Inflammatory macrophage treated with lipopolysaccharide for 1 hour (primary cell): ENCODE measurements at regions not wholly inside any gene's neighbourhood (a gene's known extent, or its start where the extent isn't known, plus 50 kb on each side); places are given as distances from the start of the nearest gene placed in this dataset.
A peak's percentile ranks its signal among the peaks of the same experiment; 100 is the strongest.

Experiments
- DNase-seq, 2 donors: peaks; one replicate each; pipeline ENCODE4 v3.0.0-alpha.2; 2020 to 2022

GRCh38 chr15:67892559-67893377 lies 52.9 kb upstream of the RNU6-1 start:
- DNase-seq = no peak

GRCh38 chr15:67895237-67895636 lies 55.4 kb upstream of the RNU6-1 start:
- DNase-seq = no peak

DNA sequence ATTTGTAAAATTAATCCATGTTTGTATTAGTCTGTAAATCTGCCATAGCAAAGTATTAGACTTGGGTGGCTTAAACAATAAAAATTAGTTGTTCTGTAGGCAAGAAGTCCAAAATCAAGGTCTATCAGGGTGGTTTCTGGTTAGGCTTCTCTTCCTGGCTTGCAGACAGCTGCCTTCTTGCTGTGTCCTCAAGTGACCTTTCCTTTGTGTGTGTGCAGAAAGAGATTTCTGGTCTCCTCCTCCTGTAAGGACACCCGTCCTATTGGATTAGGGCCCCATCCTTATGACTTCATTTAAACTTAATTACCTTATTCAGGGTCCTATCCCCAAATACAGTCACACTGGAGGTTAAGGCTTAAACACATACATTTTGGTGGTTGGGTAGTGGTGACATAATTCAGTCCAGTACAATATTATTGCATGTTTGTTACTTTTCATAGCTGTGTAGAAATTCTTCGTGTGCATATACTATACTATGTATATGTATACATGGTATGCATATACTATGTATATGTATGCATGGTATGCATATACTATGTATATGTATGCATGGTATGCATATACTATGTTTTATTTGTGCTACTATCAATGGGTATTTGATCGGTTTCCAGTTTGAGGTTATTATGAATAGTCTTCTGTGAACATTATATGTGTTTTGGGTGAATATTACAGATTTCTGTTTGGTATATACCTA lies 57.9 kb upstream of the RNU6-1 start:
- no peak for DNase-seq

- DNase-seq = no peak
These were observed 59.9 kb upstream of the RNU6-1 start for GRCh38 chr15:67899596-67900283.

- no peak for DNase-seq
These were observed 60.8 kb upstream of the RNU6-1 start for GRCh38 chr15:67900621-67901147.

DNA sequence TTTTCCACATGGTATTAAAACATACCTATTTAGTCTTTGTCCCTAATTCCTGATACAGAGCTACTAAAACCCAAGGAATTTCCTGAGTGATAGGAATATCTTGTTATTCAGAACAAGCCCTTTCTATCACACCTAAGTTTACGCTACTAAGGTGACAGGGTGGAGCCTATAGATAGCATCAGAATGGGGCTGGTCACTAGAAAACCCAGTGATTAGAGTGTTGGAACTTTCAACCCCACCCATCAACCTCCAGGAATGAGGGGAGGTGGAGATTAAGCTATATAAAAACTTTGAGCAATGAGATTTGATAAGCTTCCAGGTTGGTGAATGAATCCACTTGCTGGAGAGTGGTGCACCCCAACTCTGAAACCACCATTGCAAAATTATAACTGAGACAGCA lies 62.1 kb upstream of the RNU6-1 start:
- no peak for DNase-seq

- no peak for DNase-seq
These were observed 62.7 kb upstream of the RNU6-1 start for GRCh38 chr15:67902579-67903009.

- no peak for DNase-seq
These were observed 63.9 kb upstream of the RNU6-1 start for GRCh38 chr15:67903708-67904107.

DNA sequence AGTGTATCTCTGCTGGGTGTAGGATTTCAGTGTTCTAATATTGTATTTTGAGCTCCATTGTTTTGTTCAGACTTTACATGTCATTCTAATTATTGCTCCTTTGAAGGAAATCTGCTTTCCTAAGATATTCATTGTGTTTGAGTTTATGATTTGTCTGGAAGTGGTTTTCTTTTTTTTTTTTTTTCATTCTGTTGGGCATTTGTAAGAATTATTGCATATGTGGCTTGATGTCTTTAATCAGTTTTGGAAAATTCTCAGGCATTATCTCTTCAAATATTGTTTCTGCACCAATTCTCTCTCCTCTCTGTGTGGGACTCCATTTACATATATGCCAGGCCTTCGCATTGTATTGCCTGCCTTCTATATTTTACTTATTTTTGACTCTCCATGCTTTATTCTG lies 65.8 kb upstream of the RNU6-1 start:
- no peak for DNase-seq

GRCh38 chr15:67906382-67906781 lies 66.5 kb upstream of the RNU6-1 start:
- peak in 1 of 2 donors; percentile 9 for DNase-seq

DNA sequence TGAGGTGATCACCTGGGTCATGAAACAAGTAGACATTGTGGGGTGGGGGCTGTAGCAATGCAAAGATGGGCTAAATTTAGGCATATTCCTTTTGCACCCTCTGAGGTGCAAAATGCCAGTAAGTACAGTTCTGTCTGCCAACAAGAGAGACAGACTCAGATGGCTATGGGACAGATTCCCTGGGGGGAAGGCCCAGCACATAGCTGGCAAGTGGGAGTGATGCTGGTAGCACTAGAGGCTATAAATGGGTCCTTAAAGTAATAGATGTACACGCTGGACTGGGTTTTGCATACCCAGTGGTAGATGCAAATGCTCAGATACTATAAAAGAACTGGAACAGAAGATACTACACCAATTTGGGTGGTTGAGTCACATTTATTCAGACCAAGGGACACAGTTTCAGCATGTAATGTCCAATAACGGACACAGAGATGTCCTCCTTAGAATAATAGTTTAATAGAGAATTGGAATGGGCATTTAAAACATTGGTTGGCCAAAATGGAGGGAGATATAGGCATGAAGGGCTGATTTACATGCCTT lies 67.4 kb upstream of the RNU6-1 start:
- no peak for DNase-seq

DNA sequence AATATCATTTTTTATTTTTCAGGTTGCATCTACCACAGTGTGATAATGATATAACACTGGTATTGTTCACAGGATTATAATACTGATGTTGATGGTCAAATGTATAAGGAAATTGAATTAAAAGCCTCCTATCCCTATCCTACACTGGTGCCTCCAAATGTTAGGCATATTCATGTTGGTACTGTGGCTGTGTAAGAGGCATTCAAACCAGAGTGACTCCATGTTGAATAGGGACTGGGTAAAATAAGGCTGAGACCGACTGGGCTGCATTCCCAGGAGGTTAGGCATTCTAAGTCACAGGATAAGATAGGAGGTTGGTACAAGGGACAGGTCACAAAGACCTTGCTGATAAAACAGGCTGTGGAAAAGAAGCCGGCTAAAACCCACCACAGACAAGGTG lies 68.9 kb upstream of the RNU6-1 start:
- no peak for DNase-seq

- DNase-seq = no peak
These were observed 71.9 kb upstream of the RNU6-1 start for GRCh38 chr15:67911727-67912126.

GRCh38 chr15:67914028-67914427 lies 74.2 kb upstream of the RNU6-1 start:
- DNase-seq = no peak

- no peak for DNase-seq
These were observed 75.0 kb upstream of the RNU6-1 start for GRCh38 chr15:67914537-67915460.

- DNase-seq = no peak
These were observed 75.9 kb upstream of the RNU6-1 start for GRCh38 chr15:67915461-67916374.

DNA sequence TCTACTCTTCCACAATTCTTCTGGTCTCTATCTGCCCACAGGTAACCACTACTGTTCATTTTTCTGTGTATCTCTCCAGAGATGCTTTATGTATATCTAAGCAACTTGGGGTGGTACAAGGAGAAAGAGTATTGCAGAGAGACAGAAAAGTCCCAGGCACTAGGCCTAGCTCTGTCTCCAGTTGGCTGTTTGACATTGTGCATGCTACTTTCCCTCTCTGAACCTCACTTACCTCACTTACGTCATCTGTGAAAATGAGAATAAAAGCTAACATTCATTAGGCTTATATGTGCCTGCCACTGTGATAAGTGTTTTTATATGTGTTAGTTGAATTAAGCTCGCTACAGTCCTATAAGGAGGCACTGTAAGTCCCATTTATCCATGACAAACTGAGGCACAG lies 76.7 kb upstream of the RNU6-1 start:
- DNase-seq = no peak

DNA sequence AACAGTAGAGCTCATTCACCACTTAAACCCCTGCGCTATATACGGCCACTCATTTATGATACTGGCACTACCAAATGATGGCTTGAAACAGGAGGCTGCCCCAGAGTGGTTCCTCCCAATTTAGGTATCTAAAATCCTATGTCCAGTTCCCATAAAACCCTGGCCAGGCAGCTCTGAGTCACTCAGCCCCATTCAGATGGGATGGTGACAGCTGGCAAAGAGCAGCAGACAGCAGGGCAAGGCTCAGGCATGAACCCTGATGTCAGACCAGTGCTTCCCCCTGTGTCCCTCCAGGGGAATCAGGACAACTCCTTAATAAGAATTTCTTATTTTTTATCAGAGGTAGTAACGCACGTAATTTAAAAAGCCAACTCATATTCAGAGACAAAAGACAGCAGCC lies 77.2 kb upstream of the RNU6-1 start:
- DNase-seq = no peak

- DNase-seq = no peak
These were observed 77.8 kb upstream of the RNU6-1 start for GRCh38 chr15:67917636-67918035.

- no peak for DNase-seq
These were observed 78.5 kb upstream of the RNU6-1 start for GRCh38 chr15:67918205-67918861.
